IMR-90 (cell line): ENCODE measurements at regions not wholly inside any gene's neighbourhood (a gene's known extent, or its start where the extent isn't known, plus 50 kb on each side); places are given as distances from the start of the nearest gene placed in this dataset.

Source experiments
- ATAC-seq: fragments of 200-7000 bp; cut with Tn5 transposase; 2 replicates; pipeline ENCODE4 v1.9.1; 2020; ENCODE audit warnings: low read depth, mild to moderate bottlenecking, moderate library complexity
- BruUV-seq: library from RNA; stranded (reverse); fragments of 400-500 nt; replicated peaks from 2 replicates; lab custom pipeline; 2021; lab: Mats Ljungman, UMichigan
- CTCF ChIA-PET: fragments of 300-600 bp; formaldehyde crosslinking; extraction: SDS; loops from one replicate; lab custom pipeline; 2021; ENCODE audit warnings: antibody characterized with exemption; lab: Yijun Ruan, JAX
- POLR2A ChIA-PET: fragments of 300-600 bp; sonication (Branson Sonifier 250); formaldehyde crosslinking; loops from one replicate; lab custom pipeline; 2022; ENCODE audit warnings: antibody characterized with exemption; ENCODE audit not compliant: unreplicated experiment; lab: Charles Lee
- DNase-seq: peaks from one replicate; pipeline ENCODE4 v3.0.0; 2013
- H2AFZ ChIP-seq: replicated peaks from 2 replicates; pipeline ENCODE3; 2013; ENCODE audit warnings: low read length, mild to moderate bottlenecking; ENCODE audit not compliant: poor library complexity
- H2AK5ac ChIP-seq: 2 replicates; pipeline ENCODE4 v1.6.1; 2013; ENCODE audit warnings: low read depth, low read length, inconsistent platforms
- H2AK9ac ChIP-seq: replicated peaks from 2 replicates; pipeline ENCODE3; 2013; ENCODE audit warnings: mild to moderate bottlenecking, low read depth, low read length, moderate library complexity; ENCODE audit not compliant: poor library complexity
- H2BK120ac ChIP-seq: 2 replicates; pipeline ENCODE4 v1.6.1; 2013; ENCODE audit warnings: low read depth, low read length, inconsistent platforms
- H2BK15ac ChIP-seq: 3 replicates; pipeline ENCODE4 v1.6.1; 2013; ENCODE audit warnings: low read depth, low read length, inconsistent platforms
- H2BK20ac ChIP-seq: 2 replicates; pipeline ENCODE4 v1.6.1; 2013; ENCODE audit warnings: low read depth, mild to moderate bottlenecking, inconsistent platforms, low read length, moderate library complexity
- H2BK5ac ChIP-seq: 2 replicates; pipeline ENCODE4 v1.6.1; 2013; ENCODE audit warnings: mild to moderate bottlenecking, low read depth, low read length, inconsistent platforms; ENCODE audit not compliant: poor library complexity, severe bottlenecking
- H3K14ac ChIP-seq: replicated peaks from 2 replicates; pipeline ENCODE4 v1.6.1; 2013; ENCODE audit warnings: low read depth, low read length, inconsistent platforms
- H3K18ac ChIP-seq: 2 replicates; pipeline ENCODE4 v1.6.1; 2013; ENCODE audit warnings: low read depth, low read length, control low read depth
- H3K23ac ChIP-seq: 2 replicates; pipeline ENCODE4 v1.6.1; 2013; ENCODE audit warnings: low read depth, low read length, inconsistent platforms
- H3K27ac ChIP-seq: 2 replicates; pipeline ENCODE4 v1.5.1; 2013; ENCODE audit warnings: mild to moderate bottlenecking, control low read depth, low read length; ENCODE audit not compliant: insufficient read depth
- H3K27me3 ChIP-seq: 2 replicates; pipeline ENCODE4 v1.6.1; 2013; ENCODE audit warnings: low read length; ENCODE audit not compliant: control insufficient read depth, insufficient read depth
- H3K36me3 ChIP-seq: 2 replicates; pipeline ENCODE4 v1.6.1; 2013; ENCODE audit warnings: low read length, mixed read lengths; ENCODE audit not compliant: control insufficient read depth, insufficient read depth
- H3K4ac ChIP-seq: 2 replicates; pipeline ENCODE4 v1.6.1; 2013; ENCODE audit warnings: low read depth, low read length, inconsistent platforms
- H3K4me1 ChIP-seq: 2 replicates; pipeline ENCODE4 v1.6.1; 2013; ENCODE audit warnings: low read length, mixed read lengths; ENCODE audit not compliant: control insufficient read depth, insufficient read depth
- H3K4me2 ChIP-seq: 2 replicates; pipeline ENCODE4 v1.6.1; 2013; ENCODE audit warnings: low read depth, mild to moderate bottlenecking, control low read depth, low read length, moderate library complexity
- H3K4me3 ChIP-seq: 2 replicates; pipeline ENCODE4 v1.5.1; 2013; ENCODE audit warnings: low read depth, mild to moderate bottlenecking, control low read depth, low read length, moderate library complexity; ENCODE audit not compliant: insufficient read depth
- H3K56ac ChIP-seq: 2 replicates; pipeline ENCODE4 v1.6.1; 2013; ENCODE audit warnings: low read length, inconsistent platforms; ENCODE audit not compliant: insufficient read depth; ENCODE audit errors: extremely low read depth
- H3K79me1 ChIP-seq, 2 experiments: 2 replicates each; pipeline ENCODE4 v1.6.1; 2013; ENCODE audit warnings: low read length in 2 of 2, inconsistent platforms in 1 of 2, low read depth in 1 of 2
- H3K9ac ChIP-seq: 2 replicates; pipeline ENCODE4 v1.6.1; 2013; ENCODE audit warnings: low read depth, low read length, control low read depth
- H3K9me1 ChIP-seq: 2 replicates; pipeline ENCODE4 v1.6.1; 2013; ENCODE audit warnings: low read length, inconsistent platforms; ENCODE audit not compliant: insufficient read depth
- H3K9me3 ChIP-seq: 2 replicates; pipeline ENCODE4 v1.6.1; 2013; ENCODE audit warnings: low read length; ENCODE audit not compliant: control insufficient read depth, insufficient read depth
- H4K20me1 ChIP-seq: 2 replicates; pipeline ENCODE4 v1.6.1; 2013; ENCODE audit warnings: low read length, inconsistent platforms; ENCODE audit not compliant: insufficient read depth
- H4K5ac ChIP-seq: 2 replicates; pipeline ENCODE4 v1.6.1; 2013; ENCODE audit warnings: mild to moderate bottlenecking, low read depth, low read length, control low read depth
- H4K8ac ChIP-seq, 2 experiments: 2 replicates each; pipeline ENCODE4 v1.6.1; 2013; ENCODE audit warnings: low read depth in 2 of 2, low read length in 2 of 2, control low read depth in 1 of 2, inconsistent platforms in 1 of 2
- H4K91ac ChIP-seq: 2 replicates; pipeline ENCODE4 v1.6.1; 2013; ENCODE audit warnings: low read depth, low read length, inconsistent platforms; ENCODE audit not compliant: insufficient read depth
- BHLHE40 ChIP-seq: fragments of 150-350 bp; IDR thresholded peaks from 2 replicates; pipeline ENCODE4 v1.6.1; 2016; ENCODE audit warnings: mild to moderate bottlenecking, low read depth, low read length
- CEBPB ChIP-seq: IDR thresholded peaks from 2 replicates; pipeline ENCODE4 v1.6.1; 2012; ENCODE audit warnings: low read depth, low read length, improper control_type of control experiment
- CHD1 ChIP-seq: IDR thresholded peaks from 2 replicates; pipeline ENCODE4 v1.6.1; 2012; ENCODE audit warnings: low read depth, low read length, improper control_type of control experiment
- FOS ChIP-seq: fragments of 150-350 bp; IDR thresholded peaks from 2 replicates; pipeline ENCODE4 v1.6.1; 2016; ENCODE audit warnings: low read depth, low read length
- MAFK ChIP-seq: IDR thresholded peaks from 2 replicates; pipeline ENCODE4 v1.6.1; 2012; ENCODE audit warnings: low read depth, low read length, improper control_type of control experiment
- MAZ ChIP-seq: IDR thresholded peaks from 2 replicates; pipeline ENCODE4 v1.6.1; 2012; ENCODE audit warnings: low read depth, mild to moderate bottlenecking, low read length, improper control_type of control experiment, moderate library complexity, borderline replicate concordance
- MXI1 ChIP-seq: IDR thresholded peaks from 2 replicates; pipeline ENCODE4 v1.6.1; 2012; ENCODE audit warnings: low read depth, mild to moderate bottlenecking, low read length, moderate library complexity, borderline replicate concordance
- NFE2L2 ChIP-seq: fragments of 150-350 bp; IDR thresholded peaks from 2 replicates; pipeline ENCODE4 v1.6.1; 2016; ENCODE audit warnings: low read depth, mild to moderate bottlenecking, low read length
- POLR2A ChIP-seq: IDR thresholded peaks from 2 replicates; pipeline ENCODE4 v1.6.1; 2012; ENCODE audit warnings: mild to moderate bottlenecking, low read depth, low read length
- RAD21 ChIP-seq: IDR thresholded peaks from 2 replicates; pipeline ENCODE4 v1.6.1; 2012; ENCODE audit warnings: low read length, improper control_type of control experiment
- RCOR1 ChIP-seq: IDR thresholded peaks from 2 replicates; pipeline ENCODE4 v1.6.1; 2012; ENCODE audit warnings: mild to moderate bottlenecking, low read length, improper control_type of control experiment; ENCODE audit not compliant: insufficient replicate concordance
- RFX5 ChIP-seq: IDR thresholded peaks from 2 replicates; pipeline ENCODE4 v1.8.0; 2012; ENCODE audit warnings: low read depth, mild to moderate bottlenecking, low read length, moderate library complexity
- SMC3 ChIP-seq: fragments of 150-350 bp; IDR thresholded peaks from 2 replicates; pipeline ENCODE4 v1.6.1; 2016; ENCODE audit warnings: low read depth, mild to moderate bottlenecking, antibody characterized with exemption, low read length, moderate library complexity
- WGBS, 2 experiments: methylation state at CpG; one replicate each; pipeline versions ENCODE4 v1.1.5 to v1.1.7; 2013; ENCODE audit warnings: missing lambda C conversion rate in 2 of 2; ENCODE audit not compliant: insufficient read length in 1 of 2; ENCODE audit errors: extremely low coverage in 2 of 2; 5-methylcytosine and 5-hydroxymethylcytosine counted together
- dilution Hi-C: fragments of 300-500 bp; cut with HindIII; formaldehyde crosslinking; loops from one replicate; pipeline ENCODE4 v1.14.3; 2018; ENCODE audit warnings: low sequenced_read_pairs; ENCODE audit not compliant: unreplicated experiment
- in situ Hi-C: fragments of 300-500 bp; cut with MboI; formaldehyde crosslinking; loops from 3 replicates; pipeline ENCODE4 v1.14.3; 2019; ENCODE audit warnings: low sequenced_read_pairs, inconsistent platforms, mixed read lengths
- intact Hi-C: fragments of 100-400 bp; cut with micrococcal nuclease; formaldehyde crosslinking; loops from 2 replicates; pipeline ENCODE4 v1.10.0; 2022
- TF ChIP-seq, protein P1 (sequence below): fragments of 150-350 bp; IDR thresholded peaks from 2 replicates; pipeline ENCODE4 v1.6.1; 2016; ENCODE audit warnings: low read depth, mild to moderate bottlenecking, low read length, moderate library complexity, borderline replicate concordance
- TF ChIP-seq, protein P2 (sequence below): fragments of 150-350 bp; IDR thresholded peaks from 2 replicates; pipeline ENCODE4 v1.6.1; 2017; ENCODE audit warnings: mild to moderate bottlenecking, antibody characterized with exemption, low read length, low read depth
- TF ChIP-seq, protein P3 (sequence below): conservative IDR thresholded peaks from 2 replicates; pipeline ENCODE4 v1.5.1; 2012; ENCODE audit warnings: mild to moderate bottlenecking, low read depth, low read length, improper control_type of control experiment

DNA sequence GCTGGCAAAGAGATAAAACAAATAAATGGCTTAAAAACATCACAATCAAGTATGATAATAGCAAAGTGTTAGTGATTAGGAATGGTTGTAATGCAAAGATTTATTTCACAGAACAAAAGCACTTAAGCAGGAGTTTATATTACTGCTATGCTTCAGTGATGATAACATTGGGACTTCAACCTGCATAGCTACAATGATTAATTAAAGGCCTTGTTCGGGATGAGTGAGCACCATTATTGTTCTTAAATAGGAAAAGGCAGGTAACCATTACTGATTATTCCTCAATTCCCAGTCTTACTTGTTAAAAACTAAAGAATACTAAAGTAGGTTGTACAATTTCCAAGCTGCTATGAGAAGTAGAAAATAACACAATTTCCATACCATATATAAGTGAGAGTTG, 1247.5 kb upstream of the CDH8 start:
- Histone ChIP-seq H3K36me3 (no peaks in the 10 kb centered on the region), H3K27me3 (no peaks in the 10 kb centered on the region), H3K9me3 (no peaks in the 10 kb centered on the region; the same call in 1 of the 2 replicates), H3K4me3 (no peak overlapping the region), H3K9me1 (no peaks in the 10 kb centered on the region), H3K4me2 (no peak overlapping the region), H4K91ac (no peak overlapping the region), H4K20me1 (no peaks in the 10 kb centered on the region), H3K18ac (no peak overlapping the region), H3K4ac (no peak overlapping the region), H4K8ac (no peak overlapping the region), H2BK120ac (no peak overlapping the region), H2AFZ (no peak overlapping the region), H3K23ac (no peak overlapping the region), H3K79me1 (no peaks in the 10 kb centered on the region), H3K4me1 (no peaks in the 10 kb centered on the region), H2BK15ac (no peak overlapping the region), H2BK5ac (no peak overlapping the region), H3K56ac (no peak overlapping the region), H2AK5ac (no peak overlapping the region), H3K14ac (no peak overlapping the region), H4K5ac (no peak overlapping the region), H2AK9ac (no peak overlapping the region), H2BK20ac (no peak overlapping the region), H3K9ac (no peak overlapping the region), H3K27ac (no peak overlapping the region)
- no CpG with 5 or more reads among the region's 1 CpG for WGBS, 2 experiments
- DNase-seq (no peak), ATAC-seq (no peak)
- ChIA-PET CTCF (interaction anchor here (0.6 kb wide), 1 partner anchor 174 kb away, joined by 6 read pairs; no protein-coding TSS in a partner anchor), POLR2A (no interaction called here)
- no TSS peak for BruUV-seq
- in situ Hi-C loops = no loop called here
- dilution Hi-C loops = no loop called here
- intact Hi-C loops = no loop called here
- TF ChIP-seq MAFK (no peak), NFE2L2 (no peak), MXI1 (no peak), SMC3 (no peak), BHLHE40 (no peak), RFX5 (no peak), CEBPB (no peak), RAD21 (no peak), CHD1 (no peak), FOS (no peak), MAZ (no peak), POLR2A (no peak), RCOR1 (no peak)
- TF ChIP-seq, protein P1, sequence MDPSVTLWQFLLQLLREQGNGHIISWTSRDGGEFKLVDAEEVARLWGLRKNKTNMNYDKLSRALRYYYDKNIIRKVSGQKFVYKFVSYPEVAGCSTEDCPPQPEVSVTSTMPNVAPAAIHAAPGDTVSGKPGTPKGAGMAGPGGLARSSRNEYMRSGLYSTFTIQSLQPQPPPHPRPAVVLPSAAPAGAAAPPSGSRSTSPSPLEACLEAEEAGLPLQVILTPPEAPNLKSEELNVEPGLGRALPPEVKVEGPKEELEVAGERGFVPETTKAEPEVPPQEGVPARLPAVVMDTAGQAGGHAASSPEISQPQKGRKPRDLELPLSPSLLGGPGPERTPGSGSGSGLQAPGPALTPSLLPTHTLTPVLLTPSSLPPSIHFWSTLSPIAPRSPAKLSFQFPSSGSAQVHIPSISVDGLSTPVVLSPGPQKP = no peak
- TF ChIP-seq, protein P2, sequence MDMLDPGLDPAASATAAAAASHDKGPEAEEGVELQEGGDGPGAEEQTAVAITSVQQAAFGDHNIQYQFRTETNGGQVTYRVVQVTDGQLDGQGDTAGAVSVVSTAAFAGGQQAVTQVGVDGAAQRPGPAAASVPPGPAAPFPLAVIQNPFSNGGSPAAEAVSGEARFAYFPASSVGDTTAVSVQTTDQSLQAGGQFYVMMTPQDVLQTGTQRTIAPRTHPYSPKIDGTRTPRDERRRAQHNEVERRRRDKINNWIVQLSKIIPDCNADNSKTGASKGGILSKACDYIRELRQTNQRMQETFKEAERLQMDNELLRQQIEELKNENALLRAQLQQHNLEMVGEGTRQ = no peak
- TF ChIP-seq, protein P3, sequence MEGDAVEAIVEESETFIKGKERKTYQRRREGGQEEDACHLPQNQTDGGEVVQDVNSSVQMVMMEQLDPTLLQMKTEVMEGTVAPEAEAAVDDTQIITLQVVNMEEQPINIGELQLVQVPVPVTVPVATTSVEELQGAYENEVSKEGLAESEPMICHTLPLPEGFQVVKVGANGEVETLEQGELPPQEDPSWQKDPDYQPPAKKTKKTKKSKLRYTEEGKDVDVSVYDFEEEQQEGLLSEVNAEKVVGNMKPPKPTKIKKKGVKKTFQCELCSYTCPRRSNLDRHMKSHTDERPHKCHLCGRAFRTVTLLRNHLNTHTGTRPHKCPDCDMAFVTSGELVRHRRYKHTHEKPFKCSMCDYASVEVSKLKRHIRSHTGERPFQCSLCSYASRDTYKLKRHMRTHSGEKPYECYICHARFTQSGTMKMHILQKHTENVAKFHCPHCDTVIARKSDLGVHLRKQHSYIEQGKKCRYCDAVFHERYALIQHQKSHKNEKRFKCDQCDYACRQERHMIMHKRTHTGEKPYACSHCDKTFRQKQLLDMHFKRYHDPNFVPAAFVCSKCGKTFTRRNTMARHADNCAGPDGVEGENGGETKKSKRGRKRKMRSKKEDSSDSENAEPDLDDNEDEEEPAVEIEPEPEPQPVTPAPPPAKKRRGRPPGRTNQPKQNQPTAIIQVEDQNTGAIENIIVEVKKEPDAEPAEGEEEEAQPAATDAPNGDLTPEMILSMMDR = no peak
